Heart left ventricle (tissue), 16 donors: ENCODE measurements at regions not wholly inside any gene's neighbourhood (a gene's known extent, or its start where the extent isn't known, plus 50 kb on each side); places are given as distances from the start of the nearest gene placed in this dataset.

Experiments used
- ATAC-seq, 4 donors: fragments of 200-7000 bp; cut with Tn5 transposase; one replicate each; pipeline ENCODE4 v1.9.1; 2020 to 2022; ENCODE audit warnings: moderate library complexity in 4 of 4, mild to moderate bottlenecking in 3 of 4, moderate number of reproducible peaks in 1 of 4
- DNase-seq, 5 donors: peaks; one replicate each; pipeline ENCODE4 v3.0.0-alpha.2; 2020
- H3K27ac ChIP-seq, 12 donors: fragments of 200-600 bp; sonication (generic) in 4 of 12; one replicate each; pipeline versions ENCODE4 v1.5.0 to v1.8.0; 2016 to 2022; ENCODE audit warnings: mild to moderate bottlenecking in 2 of 12
- H3K27me3 ChIP-seq, 9 donors: fragments of 200-600 bp; sonication (generic) in 2 of 9; one replicate each; pipeline versions ENCODE4 v1.5.1 to v1.8.0; 2016 to 2022; ENCODE audit warnings: mild to moderate bottlenecking in 3 of 9
- H3K36me3 ChIP-seq, 9 donors: fragments of 200-600 bp; sonication (generic) in 2 of 9; one replicate each; pipeline versions ENCODE4 v1.5.0 to v1.8.0; 2018 to 2022; ENCODE audit warnings: mild to moderate bottlenecking in 2 of 9
- H3K4me1 ChIP-seq, 12 donors: fragments of 200-600 bp; sonication (generic) in 4 of 12; one replicate each; pipeline versions ENCODE4 v1.5.0 to v1.8.0; 2016 to 2022; ENCODE audit warnings: mild to moderate bottlenecking in 3 of 12
- H3K4me3 ChIP-seq, 12 donors: fragments of 200-600 bp; sonication (generic) in 4 of 12; one replicate each; pipeline versions ENCODE4 v1.5.0 to v1.8.0; 2017 to 2022; ENCODE audit warnings: mild to moderate bottlenecking in 9 of 12, moderate library complexity in 4 of 12
- H3K9me3 ChIP-seq, 12 donors: fragments of 200-600 bp; sonication (generic) in 4 of 12; one replicate each; pipeline versions ENCODE4 v1.5.0 to v1.8.0; 2016 to 2022; ENCODE audit warnings: mild to moderate bottlenecking in 1 of 12
- POLR2A ChIP-seq, 2 donors: fragments of 450-650 bp; IDR thresholded peaks; one replicate each; pipeline ENCODE4 v1.6.1; 2017; ENCODE audit warnings: antibody characterized with exemption in 2 of 2, mild to moderate bottlenecking in 2 of 2, moderate library complexity in 2 of 2
- WGBS, 4 donors: extraction: QIAGEN DNeasy Blood & Tissue Kit in 2 of 4; methylation state at CpG; one replicate each; pipeline versions ENCODE4 v1.1.5 to v1.1.7; 2013 to 2018; 5-methylcytosine and 5-hydroxymethylcytosine counted together
- intact Hi-C, 10 donors: fragments of 100-400 bp; cut with DNase I; formaldehyde crosslinking; loops; one replicate each; pipeline versions ENCODE4 v1.11.1 to v1.14.2; 2022
- TF ChIP-seq, protein P1 (sequence below), 12 donors: fragments of 200-600 bp; sonication (generic) in 4 of 12; IDR thresholded peaks; one replicate each; pipeline versions ENCODE4 v1.5.0 to v1.8.0; 2018 to 2022; ENCODE audit warnings: antibody characterized with exemption in 12 of 12, mild to moderate bottlenecking in 5 of 12
- donor health status: ischemic (EF 13 %, LVEDD 7.1; RV severe dilation, severe dysfunction).
- donor health status: healthy with polysubstance abuse.
- donor health status: DM: no; HTN: yes; CAD: no.
- donor health status: DM: no; HTN: no; CAD: no.
- donor health status: ischemic (EF 25% LVEDD 6.9; RV normal size, moderate dysfunction).
- donor health status: ischemic (EF 25% LVEDD 5.7; RV mildly dilated, moderate dysfunction).
- donor health status: healthy.
- donor health status: DM: yes; HTN: yes; CAD: no.
- donor health status: ischemic (EF 35%, LVEDD 5.7; RV mildly dilated, moderate dysfunction).
- donor health status: nonischemic (EF 11% LVEDD 7.7; RV severe dilation, severe dysfunction).
- donor health status: DM: yes; HTN: yes; CAD: no.
- donor health status: PGD.
- donor health status: ischemic (EF 29% LVEDD 5.4; RV normal size, mild dysfunction).
- donor health status: nonischemic (EF 23%, LVEDD 6.1; RV moderate dilation, normal function).

DNA sequence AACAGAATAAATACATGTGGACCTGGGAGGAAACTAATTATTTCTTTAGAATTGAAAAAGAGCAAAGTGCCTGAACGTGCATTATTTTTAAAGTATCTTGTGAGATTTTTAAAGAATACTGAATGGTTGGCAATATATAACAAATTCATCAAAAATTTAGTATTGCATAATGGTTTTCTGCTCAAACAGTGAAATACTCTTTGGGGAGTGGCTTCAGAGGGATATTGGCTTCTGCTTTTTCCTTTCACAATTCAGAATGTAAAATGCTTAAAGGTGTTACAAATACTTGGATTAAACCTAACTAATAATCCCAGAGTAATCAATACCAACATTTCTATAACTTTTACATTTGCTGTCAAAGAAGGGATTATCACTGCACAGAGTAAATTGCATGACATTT is 379.3 kb upstream of the CHD1 start:
- no peak for ATAC-seq
- Histone ChIP-seq H3K4me1 (no peaks in the 10 kb centered on the region), H3K27ac (no peak overlapping the region), H3K4me3 (no peak overlapping the region), H3K9me3 (no peaks in the 10 kb centered on the region), H3K36me3 (no peaks in the 10 kb centered on the region), H3K27me3 (no peaks in the 10 kb centered on the region)
- 27 to 33% (median 31%) methylated on average over 1 of the region's 1 CpG for WGBS, 4 donors
- DNase-seq, result no peak
- TF ChIP-seq POLR2A (IDR thresholded peaks at IDR 0.05), result no peak
- TF ChIP-seq, protein P1, sequence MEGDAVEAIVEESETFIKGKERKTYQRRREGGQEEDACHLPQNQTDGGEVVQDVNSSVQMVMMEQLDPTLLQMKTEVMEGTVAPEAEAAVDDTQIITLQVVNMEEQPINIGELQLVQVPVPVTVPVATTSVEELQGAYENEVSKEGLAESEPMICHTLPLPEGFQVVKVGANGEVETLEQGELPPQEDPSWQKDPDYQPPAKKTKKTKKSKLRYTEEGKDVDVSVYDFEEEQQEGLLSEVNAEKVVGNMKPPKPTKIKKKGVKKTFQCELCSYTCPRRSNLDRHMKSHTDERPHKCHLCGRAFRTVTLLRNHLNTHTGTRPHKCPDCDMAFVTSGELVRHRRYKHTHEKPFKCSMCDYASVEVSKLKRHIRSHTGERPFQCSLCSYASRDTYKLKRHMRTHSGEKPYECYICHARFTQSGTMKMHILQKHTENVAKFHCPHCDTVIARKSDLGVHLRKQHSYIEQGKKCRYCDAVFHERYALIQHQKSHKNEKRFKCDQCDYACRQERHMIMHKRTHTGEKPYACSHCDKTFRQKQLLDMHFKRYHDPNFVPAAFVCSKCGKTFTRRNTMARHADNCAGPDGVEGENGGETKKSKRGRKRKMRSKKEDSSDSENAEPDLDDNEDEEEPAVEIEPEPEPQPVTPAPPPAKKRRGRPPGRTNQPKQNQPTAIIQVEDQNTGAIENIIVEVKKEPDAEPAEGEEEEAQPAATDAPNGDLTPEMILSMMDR (IDR thresholded peaks at IDR 0.05), result no peak
- intact Hi-C loops, result no loop called here

DNA sequence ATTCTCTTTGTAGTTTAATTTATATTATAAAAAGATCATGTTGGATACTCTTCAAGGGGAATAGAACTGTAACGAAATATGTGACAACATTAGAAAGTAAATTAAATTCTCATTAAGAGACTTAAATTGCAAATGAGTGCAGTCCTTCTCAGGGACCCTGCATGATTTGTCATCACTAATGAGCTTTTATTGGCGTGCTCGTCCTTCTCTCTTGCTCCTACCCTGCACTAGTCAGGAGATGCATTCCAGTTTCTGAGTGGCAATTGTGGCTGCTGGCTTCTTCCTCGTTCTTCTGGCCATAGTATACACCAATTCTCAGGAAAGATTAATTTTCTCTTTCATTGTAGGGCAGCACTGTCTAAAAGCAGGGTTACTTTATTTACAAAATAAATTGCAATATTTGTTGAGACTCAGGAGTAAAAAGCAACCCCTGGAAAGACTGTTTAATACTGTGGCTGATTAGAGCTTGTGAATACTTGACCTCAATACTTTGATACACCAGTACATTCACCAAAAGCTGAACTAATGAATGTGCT is 376.3 kb upstream of the CHD1 start:
- no peak for TF ChIP-seq POLR2A (IDR thresholded peaks at IDR 0.05)
- TF ChIP-seq, protein P1 (IDR thresholded peaks at IDR 0.05), result no peak
- Histone ChIP-seq H3K4me1 (no peaks in the 10 kb centered on the region), H3K4me3 (no peak overlapping the region), H3K9me3 (peaks cover 0 to 13% (median 0%) of the 10 kb centered on the region in 12 donors), H3K36me3 (no peaks in the 10 kb centered on the region), H3K27ac (no peak overlapping the region), H3K27me3 (no peaks in the 10 kb centered on the region)
- ATAC-seq (no peak), DNase-seq (no peak)
- intact Hi-C loops, result no loop called here
- WGBS, 4 donors, result 62 to 73% (median 69%) methylated on average over 4 of the region's 4 CpGs

DNA sequence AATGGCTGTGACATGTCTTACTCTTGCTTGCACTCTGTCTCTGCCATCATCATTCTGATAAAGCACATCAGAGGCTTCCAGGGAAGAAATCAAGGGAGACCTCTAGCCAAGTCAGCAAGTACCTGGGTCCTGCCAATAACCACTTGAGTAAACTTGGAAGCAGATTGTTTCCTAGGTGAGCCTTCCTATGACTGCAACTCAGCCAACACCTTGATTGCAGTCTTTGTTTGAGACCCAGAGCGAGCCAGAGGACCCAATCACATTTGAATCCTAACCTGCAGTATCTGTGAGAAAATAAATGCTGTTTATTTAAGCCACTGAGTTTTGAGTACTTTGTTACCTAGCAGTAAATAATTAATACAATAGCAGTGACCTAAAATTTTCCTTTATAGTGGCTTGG is 356.8 kb upstream of the CHD1 start:
- intact Hi-C loops, result no loop called here
- H3K27ac ChIP-seq, result no peak overlapping the region
- no peak for ATAC-seq
- H3K4me3 ChIP-seq, result no peak overlapping the region
- WGBS, 4 donors, result 68 to 79% (median 74%) methylated on average over 1 of the region's 1 CpG
- H3K4me1 ChIP-seq, result no peaks in the 10 kb centered on the region
- H3K36me3 ChIP-seq, result no peaks in the 10 kb centered on the region
- no peaks in the 10 kb centered on the region for H3K27me3 ChIP-seq
- no peak for TF ChIP-seq POLR2A (IDR thresholded peaks at IDR 0.05)
- DNase-seq, result no peak
- peaks cover 0 to 3% (median 0%) of the 10 kb centered on the region in 12 donors for H3K9me3 ChIP-seq

DNA sequence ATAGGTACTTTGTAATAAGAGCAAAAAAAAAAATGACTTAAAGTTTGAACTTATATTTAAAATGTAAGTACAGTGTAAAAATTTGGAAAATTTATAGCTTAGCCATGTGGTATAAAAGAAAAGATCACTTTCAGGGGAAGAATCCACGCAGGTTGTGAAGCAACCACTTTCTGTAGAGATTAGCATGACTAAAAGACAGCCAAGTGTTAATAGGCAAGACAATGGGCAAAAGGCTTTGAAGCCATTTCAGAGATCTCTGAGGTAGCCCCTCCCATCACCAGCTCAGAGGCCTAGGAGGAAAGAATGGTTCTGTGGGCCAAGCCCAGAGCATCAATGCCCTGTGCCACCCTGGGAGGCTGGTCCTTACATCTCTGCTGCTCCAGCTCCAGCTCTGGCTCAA is 346.3 kb upstream of the CHD1 start:
- intact Hi-C loops, result no loop called here
- Histone ChIP-seq H3K4me1 (no peaks in the 10 kb centered on the region), H3K27me3 (no peaks in the 10 kb centered on the region), H3K27ac (no peak overlapping the region), H3K9me3 (peaks cover 0 to 6% (median 0%) of the 10 kb centered on the region in 12 donors), H3K36me3 (no peaks in the 10 kb centered on the region), H3K4me3 (no peak overlapping the region)
- DNase-seq (no peak), ATAC-seq (no peak)
- no peak for TF ChIP-seq POLR2A (IDR thresholded peaks at IDR 0.05)
- TF ChIP-seq, protein P1 (IDR thresholded peaks at IDR 0.05), result no peak
- 73 to 91% (median 85%) methylated on average over 1 of the region's 1 CpG for WGBS, 4 donors

DNA sequence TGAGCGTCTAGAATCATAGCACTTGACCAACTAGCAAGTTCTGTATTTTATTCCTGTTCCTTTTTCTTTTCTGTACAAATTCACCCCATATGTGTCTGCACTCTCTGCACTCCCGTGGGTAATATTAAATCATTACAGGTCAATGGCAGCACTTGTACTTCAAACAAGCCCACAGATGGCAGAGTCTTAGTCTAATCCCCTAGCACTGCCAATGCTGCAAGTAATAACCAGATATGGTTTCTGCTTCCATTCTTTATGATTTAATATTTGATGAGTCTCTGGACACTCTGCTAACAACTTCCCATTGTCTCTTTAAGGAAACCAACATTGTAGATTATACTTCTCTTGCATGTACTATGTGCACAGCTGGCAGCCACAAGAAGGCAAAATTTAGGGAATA is 343.8 kb upstream of the CHD1 start:
- H3K9me3 ChIP-seq, result peaks cover 0 to 6% (median 0%) of the 10 kb centered on the region in 12 donors
- no peaks in the 10 kb centered on the region for H3K4me1 ChIP-seq
- intact Hi-C loops, result no loop called here
- H3K36me3 ChIP-seq, result no peaks in the 10 kb centered on the region
- no peak overlapping the region for H3K4me3 ChIP-seq
- ATAC-seq, result no peak
- H3K27ac ChIP-seq, result no peak overlapping the region
- no peaks in the 10 kb centered on the region for H3K27me3 ChIP-seq
- WGBS, 4 donors, result 72 to 81% (median 73%) methylated on average over 2 of the region's 2 CpGs
- TF ChIP-seq, protein P1 (IDR thresholded peaks at IDR 0.05), result no peak
- TF ChIP-seq POLR2A (IDR thresholded peaks at IDR 0.05), result no peak
- DNase-seq, result no peak
